Breast epithelium (tissue), 3 donors: ENCODE measurements at regions not wholly inside any gene's neighbourhood (a gene's known extent, or its start where the extent isn't known, plus 50 kb on each side); places are given as distances from the start of the nearest gene placed in this dataset.

Source experiments
- POLR2A ChIP-seq: fragments of 450-650 bp; IDR thresholded peaks from one replicate; pipeline ENCODE4 v1.6.1; 2016; ENCODE audit warnings: antibody characterized with exemption, mild to moderate bottlenecking, moderate library complexity
- POLR2AphosphoS5 ChIP-seq, 3 donors: sonication (generic); formaldehyde crosslinking; IDR thresholded peaks; one replicate each; pipeline ENCODE4 v1.6.1; 2017; ENCODE audit warnings: antibody characterized with exemption in 3 of 3
- TF ChIP-seq, protein P1 (sequence below), 3 donors: fragments of 450-650 bp; IDR thresholded peaks; one replicate each; pipeline ENCODE4 v1.5.1; 2016 to 2017; ENCODE audit warnings: antibody characterized with exemption in 3 of 3, mild to moderate bottlenecking in 3 of 3, moderate library complexity in 3 of 3

DNA sequence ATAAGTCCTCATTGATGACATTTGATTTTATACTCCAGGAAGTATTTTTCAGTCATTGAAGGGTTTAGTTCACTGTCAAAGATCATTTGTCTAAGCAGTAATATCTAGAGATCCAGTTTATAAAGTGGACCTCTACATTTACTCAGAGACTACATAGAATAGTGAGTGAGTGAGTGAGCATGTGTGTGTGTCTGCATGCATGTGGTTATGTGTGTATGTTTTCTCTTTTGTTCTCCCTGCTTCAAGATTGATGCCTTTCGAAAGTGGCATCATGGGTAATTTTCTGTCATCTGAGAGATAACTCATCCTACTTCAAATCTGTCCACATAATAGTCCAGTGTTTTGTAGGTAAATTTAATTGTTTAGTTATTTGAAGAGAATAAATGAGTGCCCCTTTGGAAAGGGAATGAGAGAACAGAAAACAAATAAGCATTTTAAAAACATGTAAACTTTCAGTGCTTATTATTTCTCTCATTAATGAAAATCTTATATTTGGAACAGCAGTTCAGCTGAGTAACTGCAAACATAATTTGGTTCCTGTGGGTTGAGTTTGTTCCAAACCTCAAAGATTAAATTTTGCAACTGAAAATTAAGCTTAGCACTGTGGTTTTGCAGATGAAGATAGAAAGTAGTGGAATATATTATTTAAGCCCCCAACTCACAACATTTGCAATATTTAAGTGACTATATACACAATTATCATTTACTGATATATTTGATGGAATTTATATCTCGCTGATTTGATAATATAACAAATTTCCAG lies 1295.1 kb upstream of the C9orf72 start:
- TF ChIP-seq POLR2AphosphoS5 (IDR thresholded peaks at IDR 0.05) = no peak
- TF ChIP-seq POLR2A = no peak
- TF ChIP-seq, protein P1, sequence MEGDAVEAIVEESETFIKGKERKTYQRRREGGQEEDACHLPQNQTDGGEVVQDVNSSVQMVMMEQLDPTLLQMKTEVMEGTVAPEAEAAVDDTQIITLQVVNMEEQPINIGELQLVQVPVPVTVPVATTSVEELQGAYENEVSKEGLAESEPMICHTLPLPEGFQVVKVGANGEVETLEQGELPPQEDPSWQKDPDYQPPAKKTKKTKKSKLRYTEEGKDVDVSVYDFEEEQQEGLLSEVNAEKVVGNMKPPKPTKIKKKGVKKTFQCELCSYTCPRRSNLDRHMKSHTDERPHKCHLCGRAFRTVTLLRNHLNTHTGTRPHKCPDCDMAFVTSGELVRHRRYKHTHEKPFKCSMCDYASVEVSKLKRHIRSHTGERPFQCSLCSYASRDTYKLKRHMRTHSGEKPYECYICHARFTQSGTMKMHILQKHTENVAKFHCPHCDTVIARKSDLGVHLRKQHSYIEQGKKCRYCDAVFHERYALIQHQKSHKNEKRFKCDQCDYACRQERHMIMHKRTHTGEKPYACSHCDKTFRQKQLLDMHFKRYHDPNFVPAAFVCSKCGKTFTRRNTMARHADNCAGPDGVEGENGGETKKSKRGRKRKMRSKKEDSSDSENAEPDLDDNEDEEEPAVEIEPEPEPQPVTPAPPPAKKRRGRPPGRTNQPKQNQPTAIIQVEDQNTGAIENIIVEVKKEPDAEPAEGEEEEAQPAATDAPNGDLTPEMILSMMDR (IDR thresholded peaks at IDR 0.05) = no peak
